Activated T-helper 17 cell treated with anti-CD3 and anti-CD28 coated beads, Interleukin-2, amount 50 U/mL, for 72 hours (primary cell): ENCODE measurements at regions not wholly inside any gene's neighbourhood (a gene's known extent, or its start where the extent isn't known, plus 50 kb on each side); places are given as distances from the start of the nearest gene placed in this dataset.
"Not testable (repeated sequence)": the region's sequence is repeated elsewhere in the genome, so short reads cannot be mapped to it uniquely, and the experiment has no call there.

Experiments
- ATAC-seq: fragments of 150-1000 bp; cut with Tn5 transposase; replicated peaks from 2 replicates; pipeline ENCODE4 v1.10.0; 2021; ENCODE audit warnings: mild to moderate bottlenecking, moderate library complexity
- H3K27ac Mint-ChIP-seq: one replicate; pipeline ENCODE4 v1.8.0; 2022; ENCODE audit warnings: mixed read lengths
- H3K27me3 Mint-ChIP-seq: one replicate; pipeline ENCODE4 v1.8.0; 2022; ENCODE audit warnings: mixed read lengths
- H3K36me3 Mint-ChIP-seq: one replicate; pipeline ENCODE4 v1.8.0; 2022; ENCODE audit warnings: low read depth, mild to moderate bottlenecking, mixed read lengths
- H3K4me1 Mint-ChIP-seq: one replicate; pipeline ENCODE4 v1.8.0; 2022; ENCODE audit warnings: mixed read lengths
- H3K4me3 Mint-ChIP-seq: one replicate; pipeline ENCODE4 v1.8.0; 2022; ENCODE audit warnings: mild to moderate bottlenecking, mixed read lengths
- H3K9me3 Mint-ChIP-seq: one replicate; pipeline ENCODE4 v1.8.0; 2022; ENCODE audit warnings: mixed read lengths

DNA sequence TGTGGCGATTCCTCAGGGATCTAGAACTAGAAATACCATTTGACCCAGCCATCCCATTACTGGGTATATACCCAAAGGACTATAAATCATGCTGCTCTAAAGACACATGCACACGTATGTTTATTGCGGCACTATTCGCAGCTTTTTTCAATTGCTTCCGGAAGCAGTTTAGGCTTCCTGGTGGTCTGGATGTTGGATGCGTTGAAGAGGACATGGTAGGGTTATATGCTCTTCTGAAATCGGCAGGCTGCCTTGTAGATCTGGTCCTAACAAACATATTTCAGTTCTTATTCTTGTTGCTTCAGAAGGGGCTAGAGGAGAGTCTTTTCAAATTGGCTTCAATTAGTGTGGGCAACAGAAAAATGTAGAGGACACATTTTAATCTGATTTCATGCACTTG lies 243.4 kb downstream of the TMA16 start:
- not testable (repeated sequence) for H3K27me3 Mint-ChIP-seq, H3K4me1 Mint-ChIP-seq, H3K27ac Mint-ChIP-seq, H3K36me3 Mint-ChIP-seq, ATAC-seq, H3K9me3 Mint-ChIP-seq, H3K4me3 Mint-ChIP-seq

DNA sequence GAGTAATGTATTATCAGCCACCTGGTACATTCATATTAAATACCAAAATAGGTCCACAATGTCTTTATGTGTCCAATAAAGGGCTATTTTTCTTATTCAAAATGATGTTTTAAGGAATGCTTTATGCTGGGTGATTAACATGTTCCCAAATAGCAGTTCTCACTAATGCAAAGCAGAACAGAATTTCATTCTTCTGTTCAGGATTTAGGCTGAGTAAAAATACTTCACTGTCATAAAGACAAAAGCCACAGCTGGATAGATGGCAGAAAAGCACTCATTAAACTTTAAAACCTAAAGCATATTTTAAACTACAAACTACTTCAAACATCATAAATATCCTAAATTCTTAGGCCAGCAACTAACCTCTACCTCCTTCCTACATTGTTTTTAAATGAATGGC lies 244.0 kb downstream of the TMA16 start:
- Mint-ChIP-seq H3K36me3 (no peaks in the 10 kb centered on the region), H3K27ac (no peak overlapping the region), H3K27me3 (peaks cover 3% of the 10 kb centered on the region), H3K4me3 (no peak overlapping the region), H3K4me1 (no peaks in the 10 kb centered on the region), H3K9me3 (no peaks in the 10 kb centered on the region)
- ATAC-seq = no peak

DNA sequence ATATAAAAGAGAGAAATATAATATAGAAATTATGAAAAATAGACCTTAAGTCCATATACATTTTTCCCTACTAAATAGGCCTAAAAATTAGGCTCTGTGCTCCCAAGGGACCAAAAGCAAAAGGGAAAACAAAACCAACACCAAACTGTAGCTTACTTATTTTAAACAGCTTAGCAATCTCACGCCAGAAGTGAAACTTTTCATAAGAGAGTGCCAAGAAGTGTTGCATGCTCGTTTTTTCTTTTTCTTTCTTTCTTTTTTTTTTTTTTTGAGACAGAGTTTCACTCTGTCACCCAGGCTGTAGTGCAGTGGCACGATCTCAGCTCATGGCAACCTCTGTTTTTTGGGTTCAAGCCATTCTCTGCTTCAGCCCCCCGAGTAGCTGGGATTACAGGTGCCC lies 250.4 kb downstream of the TMA16 start:
- Mint-ChIP-seq H3K9me3 (no peaks in the 10 kb centered on the region), H3K4me1 (no peaks in the 10 kb centered on the region), H3K4me3 (no peak overlapping the region), H3K27ac (no peak overlapping the region), H3K36me3 (no peaks in the 10 kb centered on the region), H3K27me3 (peaks cover 25% of the 10 kb centered on the region)
- ATAC-seq = no peak

DNA sequence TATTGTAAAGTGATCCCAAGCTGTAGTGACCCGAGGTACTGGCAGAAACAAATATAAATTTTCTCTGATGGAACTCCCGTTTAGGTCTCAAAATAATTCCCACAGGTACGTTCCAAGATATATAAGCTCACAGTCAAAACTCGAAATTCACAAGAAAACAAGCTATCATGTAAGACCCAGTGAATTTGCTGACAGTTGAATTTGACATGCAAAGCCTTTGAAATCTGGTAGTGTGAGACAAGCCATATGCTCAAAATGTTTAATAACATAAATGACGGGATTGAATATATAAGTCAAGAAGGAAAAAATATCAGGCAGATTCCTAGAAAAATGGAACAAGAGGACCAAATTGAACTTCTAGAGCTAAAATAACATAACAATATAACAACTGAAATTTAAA lies 252.8 kb downstream of the TMA16 start:
- no peak for ATAC-seq
- Mint-ChIP-seq H3K4me1 (no peaks in the 10 kb centered on the region), H3K9me3 (no peaks in the 10 kb centered on the region), H3K27me3 (peaks cover 24% of the 10 kb centered on the region), H3K36me3 (no peaks in the 10 kb centered on the region), H3K4me3 (no peak overlapping the region), H3K27ac (no peak overlapping the region)

DNA sequence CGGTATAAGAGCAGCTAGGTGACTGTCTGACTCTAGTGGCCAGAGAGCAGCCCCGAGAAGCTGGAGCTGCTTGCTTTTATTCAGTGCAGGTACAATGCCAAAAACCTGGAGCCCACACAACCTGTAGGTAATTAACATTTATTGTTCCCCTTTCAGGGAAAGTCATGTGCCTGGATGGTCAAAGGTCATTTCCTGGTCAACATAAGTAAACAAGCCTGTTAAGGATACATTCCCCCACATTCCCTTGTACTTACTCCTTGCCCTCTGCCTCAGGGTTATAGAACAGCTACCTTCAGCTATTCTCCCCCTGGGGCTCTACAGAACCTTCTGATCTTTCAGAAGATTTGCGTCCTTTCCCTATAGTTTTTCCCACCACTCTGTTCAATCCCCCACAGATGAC lies 253.4 kb downstream of the TMA16 start:
- H3K27ac Mint-ChIP-seq = no peak overlapping the region
- H3K9me3 Mint-ChIP-seq = no peaks in the 10 kb centered on the region
- no peak overlapping the region for H3K4me3 Mint-ChIP-seq
- no peaks in the 10 kb centered on the region for H3K36me3 Mint-ChIP-seq
- ATAC-seq = no peak
- H3K4me1 Mint-ChIP-seq = no peaks in the 10 kb centered on the region
- H3K27me3 Mint-ChIP-seq = peaks cover 22% of the 10 kb centered on the region

DNA sequence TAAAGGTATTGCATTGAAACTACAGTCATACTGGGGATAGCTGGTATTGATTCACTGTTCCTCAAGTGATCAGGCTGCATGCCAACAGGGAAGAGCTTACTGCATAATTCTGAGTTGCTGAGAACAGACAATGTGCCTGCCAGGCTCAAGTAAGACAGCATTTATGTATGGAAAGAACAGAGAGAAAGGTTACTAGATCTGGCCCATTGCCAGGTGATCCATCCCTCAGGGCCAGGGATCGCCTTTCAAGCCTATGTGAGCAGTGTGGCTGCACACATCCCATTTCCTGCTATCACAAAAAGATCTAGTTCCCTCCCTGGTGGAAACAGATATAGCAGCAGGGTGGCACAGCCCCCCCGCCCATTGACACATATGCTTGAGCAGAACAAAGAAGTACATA lies 254.0 kb downstream of the TMA16 start:
- H3K27me3 Mint-ChIP-seq = peaks cover 22% of the 10 kb centered on the region
- H3K4me1 Mint-ChIP-seq = no peaks in the 10 kb centered on the region
- no peaks in the 10 kb centered on the region for H3K36me3 Mint-ChIP-seq
- no peak overlapping the region for H3K27ac Mint-ChIP-seq
- ATAC-seq = no peak
- H3K4me3 Mint-ChIP-seq = no peak overlapping the region
- no peaks in the 10 kb centered on the region for H3K9me3 Mint-ChIP-seq

DNA sequence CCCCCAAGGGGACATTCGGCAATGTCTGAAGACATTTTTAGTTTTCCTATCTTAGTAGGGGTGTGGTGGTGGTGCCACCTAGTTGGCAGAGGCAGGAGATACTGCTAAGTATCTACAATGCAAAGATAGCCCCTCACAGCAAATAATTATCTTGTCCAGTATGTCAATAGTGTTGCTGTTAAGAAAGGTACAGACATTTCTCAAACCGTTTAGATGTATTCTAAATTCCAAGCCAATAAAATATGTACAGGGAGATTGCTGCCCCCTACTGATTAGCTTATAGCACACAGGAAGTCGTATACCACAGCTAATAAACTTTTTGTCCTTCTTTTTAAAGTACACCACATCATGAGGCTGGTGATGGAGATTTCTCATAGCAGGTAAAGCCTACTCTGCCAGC lies 260.5 kb downstream of the TMA16 start:
- ATAC-seq = no peak
- Mint-ChIP-seq H3K4me1 (peaks cover 4% of the 10 kb centered on the region), H3K27me3 (no peaks in the 10 kb centered on the region), H3K36me3 (no peaks in the 10 kb centered on the region), H3K4me3 (no peak overlapping the region), H3K27ac (no peak overlapping the region), H3K9me3 (no peaks in the 10 kb centered on the region)

DNA sequence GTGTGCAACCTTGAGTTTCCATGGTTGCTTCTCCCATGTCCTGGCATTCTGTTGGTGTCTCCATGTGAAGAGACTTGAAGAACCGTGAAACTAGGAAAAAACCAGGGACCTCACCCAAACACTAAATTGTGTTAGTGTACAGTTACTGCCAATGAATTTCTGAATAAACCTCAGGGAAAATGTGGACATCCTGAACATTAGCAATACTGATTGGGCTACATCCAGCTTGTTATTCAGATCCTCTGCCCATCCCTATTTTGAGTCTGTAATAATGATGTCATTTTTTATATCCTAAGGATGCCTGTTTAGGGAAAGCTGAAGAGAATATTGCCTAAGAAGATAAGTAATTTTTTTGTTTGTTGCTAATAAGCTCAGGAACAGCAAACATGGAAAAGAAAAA lies 262.7 kb downstream of the TMA16 start:
- H3K27ac Mint-ChIP-seq = no peak overlapping the region

DNA sequence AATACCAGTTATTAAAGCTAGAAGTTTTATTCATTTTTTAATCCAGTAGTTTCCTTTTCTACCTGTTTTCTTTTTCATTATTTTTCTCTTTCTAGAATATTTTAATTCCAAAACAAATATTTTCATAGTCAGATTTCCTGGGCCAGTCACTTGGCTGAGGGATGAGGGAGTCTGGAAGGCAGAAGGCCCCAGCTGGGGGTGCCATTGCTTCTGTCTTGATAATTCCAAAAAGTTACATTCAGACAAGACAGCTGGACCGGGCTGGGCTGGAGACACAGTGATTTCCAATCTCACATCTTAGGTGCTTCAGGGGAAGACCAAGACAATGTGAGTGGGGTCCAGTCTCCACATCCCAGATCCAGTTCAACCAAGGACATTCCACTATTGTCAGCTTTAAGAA lies 263.5 kb downstream of the TMA16 start:
- H3K4me1 Mint-ChIP-seq = peaks cover 4% of the 10 kb centered on the region
- ATAC-seq = no peak

More for the DNA sequence above, 262.7 kb downstream of the TMA16 start:
- Mint-ChIP-seq H3K4me1 (peaks cover 4% of the 10 kb centered on the region), H3K9me3 (no peaks in the 10 kb centered on the region), H3K27me3 (no peaks in the 10 kb centered on the region), H3K36me3 (no peaks in the 10 kb centered on the region), H3K4me3 (no peak overlapping the region)
- no peak for ATAC-seq

DNA sequence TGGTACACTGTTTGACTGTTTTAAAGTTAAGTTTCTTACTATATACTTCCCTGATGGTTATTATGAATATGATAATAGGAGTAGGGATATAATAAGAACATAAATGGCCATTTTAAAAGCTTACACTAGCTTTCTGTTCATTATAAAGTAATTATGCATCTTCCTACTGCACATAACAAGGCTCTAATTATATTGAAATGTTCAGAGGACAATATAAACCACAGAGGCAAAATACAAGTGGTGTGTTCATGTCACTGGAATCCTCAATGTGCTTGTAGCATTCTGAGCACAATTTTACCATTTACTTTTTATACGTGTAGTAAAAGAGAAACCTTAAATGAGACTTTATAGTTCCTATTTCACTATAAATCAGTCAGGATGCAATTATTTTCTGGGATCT lies 268.3 kb downstream of the TMA16 start:
- Mint-ChIP-seq H3K27ac (no peak overlapping the region), H3K9me3 (no peaks in the 10 kb centered on the region), H3K4me1 (no peaks in the 10 kb centered on the region), H3K4me3 (no peak overlapping the region), H3K36me3 (no peaks in the 10 kb centered on the region), H3K27me3 (no peaks in the 10 kb centered on the region)
- ATAC-seq = no peak

More for the DNA sequence above, 263.5 kb downstream of the TMA16 start:
- no peaks in the 10 kb centered on the region for H3K9me3 Mint-ChIP-seq
- no peaks in the 10 kb centered on the region for H3K27me3 Mint-ChIP-seq
- no peak overlapping the region for H3K27ac Mint-ChIP-seq
- H3K4me3 Mint-ChIP-seq = no peak overlapping the region
- H3K36me3 Mint-ChIP-seq = no peaks in the 10 kb centered on the region

DNA sequence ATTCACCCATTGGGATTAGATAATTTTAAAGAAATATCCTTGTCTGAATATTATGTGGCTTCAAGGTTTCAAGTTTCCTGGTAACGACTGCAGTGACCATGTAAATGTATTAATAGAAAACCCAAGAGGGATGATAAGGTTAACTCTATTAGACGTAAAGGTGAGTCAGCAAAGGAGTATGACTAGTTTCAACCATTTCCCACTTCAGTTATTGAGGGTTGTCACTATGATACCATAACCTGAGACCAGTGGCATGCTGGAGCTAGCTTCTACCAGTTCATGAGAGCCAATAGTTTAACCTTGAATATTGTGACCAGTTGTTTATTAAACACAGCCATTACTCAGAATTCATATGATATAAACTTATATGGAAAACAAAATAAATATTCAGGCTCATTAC lies 270.1 kb downstream of the TMA16 start:
- H3K4me1 Mint-ChIP-seq = no peaks in the 10 kb centered on the region

DNA sequence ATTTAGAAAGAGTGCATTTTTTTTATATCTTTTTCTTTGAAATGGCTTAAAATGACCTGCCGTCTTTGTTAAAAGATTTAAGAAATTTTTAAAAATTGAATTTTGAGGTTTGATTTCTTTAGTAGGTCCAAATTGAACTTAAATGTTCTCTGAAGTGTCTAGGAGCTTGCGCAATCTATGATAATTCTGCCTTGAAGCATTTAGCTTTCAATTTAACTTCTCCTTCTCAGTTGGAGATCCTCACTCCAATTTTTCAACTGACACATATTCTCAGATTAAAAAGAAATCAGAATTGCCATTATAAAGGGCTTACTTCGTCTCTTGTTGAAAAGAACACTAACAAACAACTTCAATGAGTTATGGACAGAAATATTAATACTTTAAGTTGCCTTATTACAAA lies 273.5 kb downstream of the TMA16 start:
- no peak overlapping the region for H3K27ac Mint-ChIP-seq
- H3K27me3 Mint-ChIP-seq = no peaks in the 10 kb centered on the region
- H3K36me3 Mint-ChIP-seq = no peaks in the 10 kb centered on the region
- no peak overlapping the region for H3K4me3 Mint-ChIP-seq
- no peaks in the 10 kb centered on the region for H3K4me1 Mint-ChIP-seq
- ATAC-seq = no peak
- no peaks in the 10 kb centered on the region for H3K9me3 Mint-ChIP-seq

More for the DNA sequence above, 270.1 kb downstream of the TMA16 start:
- Mint-ChIP-seq H3K9me3 (no peaks in the 10 kb centered on the region), H3K36me3 (no peaks in the 10 kb centered on the region), H3K27ac (no peak overlapping the region), H3K27me3 (no peaks in the 10 kb centered on the region), H3K4me3 (no peak overlapping the region)
- ATAC-seq = no peak

DNA sequence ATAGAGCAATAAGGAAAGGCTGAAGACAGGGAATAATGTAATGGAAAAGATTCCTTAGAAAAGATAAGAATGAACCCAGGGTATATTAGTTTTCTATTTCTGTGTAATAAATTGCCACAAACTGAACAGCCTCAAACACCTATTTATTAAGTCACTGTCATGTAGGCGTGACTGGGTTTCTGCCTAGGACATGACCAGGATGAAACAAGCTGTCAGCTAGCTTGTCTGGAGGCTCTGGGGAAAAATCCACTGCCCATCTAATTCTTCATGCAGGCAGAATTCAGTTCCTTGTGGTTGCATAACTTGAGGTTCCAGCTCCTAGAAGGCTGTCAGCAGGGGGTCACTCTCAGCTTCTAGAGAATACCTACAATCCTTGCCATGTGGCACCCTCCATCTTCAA lies 277.7 kb downstream of the TMA16 start:
- no peak overlapping the region for H3K27ac Mint-ChIP-seq
- no peak for ATAC-seq
- no peak overlapping the region for H3K4me3 Mint-ChIP-seq
- H3K36me3 Mint-ChIP-seq = no peaks in the 10 kb centered on the region
- H3K4me1 Mint-ChIP-seq = no peaks in the 10 kb centered on the region
- H3K9me3 Mint-ChIP-seq = no peaks in the 10 kb centered on the region
- peaks cover 8% of the 10 kb centered on the region for H3K27me3 Mint-ChIP-seq

DNA sequence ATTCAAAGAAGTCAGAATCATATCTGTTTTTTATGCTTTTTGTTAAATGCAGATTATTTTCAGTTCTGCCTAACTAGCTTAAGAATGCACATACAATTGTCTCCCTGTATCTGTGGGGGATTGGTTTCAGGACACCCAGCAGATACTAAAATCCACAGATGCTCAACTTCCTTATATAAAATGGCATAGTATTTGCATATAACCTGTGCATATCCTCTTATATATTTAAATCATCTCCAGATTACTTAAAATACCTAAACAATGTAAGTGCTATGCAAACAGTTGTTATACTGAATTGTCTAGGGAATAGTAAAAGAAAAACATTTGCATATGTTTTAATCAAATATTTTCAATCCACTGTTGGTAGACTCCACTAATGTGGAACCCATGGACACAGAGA lies 279.4 kb downstream of the TMA16 start:
- no peak overlapping the region for H3K4me3 Mint-ChIP-seq
- no peaks in the 10 kb centered on the region for H3K36me3 Mint-ChIP-seq
- H3K27ac Mint-ChIP-seq = no peak overlapping the region
- no peaks in the 10 kb centered on the region for H3K4me1 Mint-ChIP-seq
- no peaks in the 10 kb centered on the region for H3K9me3 Mint-ChIP-seq
- no peak for ATAC-seq
- H3K27me3 Mint-ChIP-seq = peaks cover 8% of the 10 kb centered on the region

DNA sequence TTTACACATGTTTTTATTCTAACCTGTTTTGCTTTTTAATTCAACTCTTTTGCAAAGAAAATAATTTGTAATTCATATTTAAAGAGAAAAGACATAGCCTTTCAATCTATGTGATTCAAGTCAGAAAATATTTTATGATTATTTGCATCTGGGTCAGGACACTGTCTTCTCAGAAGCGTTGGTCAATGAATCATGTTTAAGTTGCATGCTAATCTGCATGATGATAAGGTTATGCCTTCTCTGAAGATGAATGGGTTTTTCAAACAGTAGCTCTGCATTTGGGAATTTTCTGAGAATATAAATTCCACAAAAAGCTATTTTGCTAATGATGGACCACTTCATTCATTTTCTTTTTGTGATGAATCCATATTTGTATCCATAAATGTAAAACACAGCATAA lies 282.5 kb downstream of the TMA16 start:
- H3K4me3 Mint-ChIP-seq = no peak overlapping the region
- H3K27ac Mint-ChIP-seq = no peak overlapping the region
- H3K36me3 Mint-ChIP-seq = no peaks in the 10 kb centered on the region
- no peaks in the 10 kb centered on the region for H3K9me3 Mint-ChIP-seq
- H3K4me1 Mint-ChIP-seq = no peaks in the 10 kb centered on the region
- ATAC-seq = no peak
- H3K27me3 Mint-ChIP-seq = peaks cover 12% of the 10 kb centered on the region

DNA sequence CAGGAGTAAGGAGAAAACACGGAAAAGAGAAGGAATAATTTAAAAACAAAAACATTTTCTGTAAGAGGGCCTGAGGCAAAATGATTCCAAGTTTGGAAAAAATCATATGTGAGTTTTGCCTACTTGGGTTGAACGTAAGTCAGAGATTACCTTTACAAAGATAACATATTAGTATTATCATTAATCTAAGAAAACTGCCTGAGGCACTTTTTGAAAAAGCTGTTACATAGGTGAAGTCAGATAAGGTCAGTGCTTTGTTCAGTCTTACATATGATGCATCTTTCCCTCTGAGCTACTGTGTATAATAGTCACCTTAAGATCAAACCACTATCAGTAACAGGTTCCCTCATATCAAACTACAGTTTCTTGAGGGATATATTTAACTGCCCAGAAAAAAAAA lies 287.2 kb downstream of the TMA16 start:
- Mint-ChIP-seq H3K36me3 (no peaks in the 10 kb centered on the region), H3K27me3 (peaks cover 3% of the 10 kb centered on the region), H3K4me3 (no peak overlapping the region), H3K9me3 (no peaks in the 10 kb centered on the region), H3K27ac (no peak overlapping the region), H3K4me1 (no peaks in the 10 kb centered on the region)
- ATAC-seq = no peak
